ENCODE measurements at regions not wholly inside any gene's neighbourhood (a gene's known extent, or its start where the extent isn't known, plus 50 kb on each side); places are given as distances from the start of the nearest gene placed in this dataset.
"Not testable (repeated sequence)": the region's sequence is repeated elsewhere in the genome, so short reads cannot be mapped to it uniquely, and the experiment has no call there.

GRCh38 chr16:52005551-52005950, 541.4 kb downstream of the TOX3 start:
- intact Hi-C loops (cut with DNase I) = no loop called here
- DNase-seq (no peak), ATAC-seq (ENCODE audit: poor library complexity) (no peak)

- DNase-seq = no peak
- ATAC-seq (ENCODE audit: poor library complexity) = no peak
- intact Hi-C loops (cut with DNase I) = no loop called here
These were observed 542.6 kb downstream of the TOX3 start for GRCh38 chr16:52004343-52004742.

- intact Hi-C loops (cut with DNase I) = no loop called here
- ATAC-seq (ENCODE audit: poor library complexity) (no peak), DNase-seq (no peak)
These were observed 544.9 kb downstream of the TOX3 start for GRCh38 chr16:52002026-52002425.

GRCh38 chr16:51996516-51996915, 550.4 kb downstream of the TOX3 start:
- no peak for DNase-seq
- intact Hi-C loops (cut with DNase I) = no loop called here
- ATAC-seq (ENCODE audit: poor library complexity) = no peak

GRCh38 chr16:51994597-51994996, 552.3 kb downstream of the TOX3 start:
- DNase-seq (no peak), ATAC-seq (ENCODE audit: poor library complexity) (peak; percentile 12)
- intact Hi-C loops (cut with DNase I) = no loop called here

GRCh38 chr16:51989637-51990230, 557.2 kb downstream of the TOX3 start:
- intact Hi-C loops (cut with DNase I) = no loop called here
- no peak for ATAC-seq (ENCODE audit: poor library complexity)
- DNase-seq = no peak

- ATAC-seq (ENCODE audit: poor library complexity) (no peak), DNase-seq (no peak)
- intact Hi-C loops (cut with DNase I) = no loop called here
These were observed 558.0 kb downstream of the TOX3 start for GRCh38 chr16:51988977-51989376.

- intact Hi-C loops (cut with DNase I) = no loop called here
- DNase-seq (no peak), ATAC-seq (ENCODE audit: poor library complexity) (no peak)
These were observed 559.4 kb downstream of the TOX3 start for GRCh38 chr16:51987519-51987918.

- intact Hi-C loops (cut with DNase I) = no loop called here
- ATAC-seq (ENCODE audit: poor library complexity) = no peak
- DNase-seq = no peak
These were observed 560.2 kb downstream of the TOX3 start for GRCh38 chr16:51986717-51987116.

- DNase-seq (no peak), ATAC-seq (ENCODE audit: poor library complexity) (no peak)
- intact Hi-C loops (cut with DNase I) = no loop called here
These were observed 560.6 kb downstream of the TOX3 start for GRCh38 chr16:51986301-51986700.

GRCh38 chr16:51985126-51985525, 561.8 kb downstream of the TOX3 start:
- intact Hi-C loops (cut with DNase I) = no loop called here
- no peak for DNase-seq
- ATAC-seq (ENCODE audit: poor library complexity) = no peak

GRCh38 chr16:51984395-51984794, 562.5 kb downstream of the TOX3 start:
- intact Hi-C loops (cut with DNase I) = no loop called here
- no peak for DNase-seq
- ATAC-seq (ENCODE audit: poor library complexity) = no peak

GRCh38 chr16:51982715-51983680, 563.9 kb downstream of the TOX3 start:
- DNase-seq (no peak), ATAC-seq (ENCODE audit: poor library complexity) (peak; percentile 57)
- intact Hi-C loops (cut with DNase I) = no loop called here

GRCh38 chr16:51981725-51982124, 565.2 kb downstream of the TOX3 start:
- ATAC-seq (ENCODE audit: poor library complexity) (no peak), DNase-seq (no peak)
- intact Hi-C loops (cut with DNase I) = no loop called here

- intact Hi-C loops (cut with DNase I); DNase-seq; ATAC-seq (ENCODE audit: poor library complexity): not testable (repeated sequence)
These were observed 569.4 kb downstream of the TOX3 start for GRCh38 chr16:51977506-51977905.

GRCh38 chr16:51971184-51971583, 575.8 kb downstream of the TOX3 start:
- ATAC-seq (ENCODE audit: poor library complexity) = no peak
- intact Hi-C loops (cut with DNase I) = no loop called here

GRCh38 chr16:51968749-51969148, 578.2 kb downstream of the TOX3 start:
- ATAC-seq (ENCODE audit: poor library complexity) (no peak), DNase-seq (no peak)
- intact Hi-C loops (cut with DNase I) = no loop called here

More at GRCh38 chr16:51971184-51971583, 575.8 kb downstream of the TOX3 start:
- no peak for DNase-seq

- ATAC-seq (ENCODE audit: poor library complexity) (no peak), DNase-seq (no peak)
- intact Hi-C loops (cut with DNase I) = no loop called here
These were observed 579.3 kb downstream of the TOX3 start for GRCh38 chr16:51967646-51968045.

GRCh38 chr16:51960931-51961330, 586.0 kb downstream of the TOX3 start:
- intact Hi-C loops (cut with DNase I) = no loop called here
- no peak for ATAC-seq (ENCODE audit: poor library complexity)

GRCh38 chr16:51953286-51953985, 593.5 kb downstream of the TOX3 start:
- DNase-seq (no peak), ATAC-seq (ENCODE audit: poor library complexity) (no peak)
- intact Hi-C loops (cut with DNase I) = no loop called here

More at GRCh38 chr16:51960931-51961330, 586.0 kb downstream of the TOX3 start:
- DNase-seq = no peak
